Lower leg skin (tissue), 3 donors: ENCODE measurements at regions not wholly inside any gene's neighbourhood (a gene's known extent, or its start where the extent isn't known, plus 50 kb on each side); places are given as distances from the start of the nearest gene placed in this dataset.

Experiments used
- POLR2A ChIP-seq, 2 donors: fragments of 450-650 bp; IDR thresholded peaks; one replicate each; pipeline ENCODE4 v1.6.1; 2016 to 2017; ENCODE audit warnings: antibody characterized with exemption in 2 of 2, mild to moderate bottlenecking in 1 of 2, moderate library complexity in 1 of 2
- TF ChIP-seq, protein P1 (sequence below), 3 donors: fragments of 450-650 bp; IDR thresholded peaks; one replicate each; pipeline ENCODE4 v1.5.1; 2016; ENCODE audit warnings: antibody characterized with exemption in 3 of 3, mild to moderate bottlenecking in 3 of 3, moderate library complexity in 2 of 3

DNA sequence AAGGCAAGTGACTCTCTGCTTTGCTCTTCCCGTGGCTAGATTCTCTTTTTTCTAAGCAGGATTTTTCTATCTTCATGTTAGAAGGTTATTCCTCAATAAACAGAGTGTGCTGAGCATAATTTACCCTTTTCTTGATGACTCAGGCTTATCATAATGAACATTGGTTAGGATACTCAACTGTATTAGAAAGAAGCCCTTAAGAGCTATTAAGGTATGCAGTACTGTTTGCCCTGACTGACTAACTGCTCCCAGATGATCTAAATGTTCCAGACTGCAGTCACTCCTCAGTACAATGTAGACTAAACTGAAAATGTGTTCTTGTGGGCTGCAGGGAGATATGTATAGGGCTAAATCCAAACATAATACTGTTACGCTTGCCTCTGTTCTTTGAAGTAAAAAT is 687.8 kb downstream of the NUP35 start:
- TF ChIP-seq, protein P1, sequence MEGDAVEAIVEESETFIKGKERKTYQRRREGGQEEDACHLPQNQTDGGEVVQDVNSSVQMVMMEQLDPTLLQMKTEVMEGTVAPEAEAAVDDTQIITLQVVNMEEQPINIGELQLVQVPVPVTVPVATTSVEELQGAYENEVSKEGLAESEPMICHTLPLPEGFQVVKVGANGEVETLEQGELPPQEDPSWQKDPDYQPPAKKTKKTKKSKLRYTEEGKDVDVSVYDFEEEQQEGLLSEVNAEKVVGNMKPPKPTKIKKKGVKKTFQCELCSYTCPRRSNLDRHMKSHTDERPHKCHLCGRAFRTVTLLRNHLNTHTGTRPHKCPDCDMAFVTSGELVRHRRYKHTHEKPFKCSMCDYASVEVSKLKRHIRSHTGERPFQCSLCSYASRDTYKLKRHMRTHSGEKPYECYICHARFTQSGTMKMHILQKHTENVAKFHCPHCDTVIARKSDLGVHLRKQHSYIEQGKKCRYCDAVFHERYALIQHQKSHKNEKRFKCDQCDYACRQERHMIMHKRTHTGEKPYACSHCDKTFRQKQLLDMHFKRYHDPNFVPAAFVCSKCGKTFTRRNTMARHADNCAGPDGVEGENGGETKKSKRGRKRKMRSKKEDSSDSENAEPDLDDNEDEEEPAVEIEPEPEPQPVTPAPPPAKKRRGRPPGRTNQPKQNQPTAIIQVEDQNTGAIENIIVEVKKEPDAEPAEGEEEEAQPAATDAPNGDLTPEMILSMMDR (IDR thresholded peaks at IDR 0.05): no peak
- TF ChIP-seq POLR2A (IDR thresholded peaks at IDR 0.05): no peak
